ENCODE measurements at regions not wholly inside any gene's neighbourhood (a gene's known extent, or its start where the extent isn't known, plus 50 kb on each side); places are given as distances from the start of the nearest gene placed in this dataset.

DNA sequence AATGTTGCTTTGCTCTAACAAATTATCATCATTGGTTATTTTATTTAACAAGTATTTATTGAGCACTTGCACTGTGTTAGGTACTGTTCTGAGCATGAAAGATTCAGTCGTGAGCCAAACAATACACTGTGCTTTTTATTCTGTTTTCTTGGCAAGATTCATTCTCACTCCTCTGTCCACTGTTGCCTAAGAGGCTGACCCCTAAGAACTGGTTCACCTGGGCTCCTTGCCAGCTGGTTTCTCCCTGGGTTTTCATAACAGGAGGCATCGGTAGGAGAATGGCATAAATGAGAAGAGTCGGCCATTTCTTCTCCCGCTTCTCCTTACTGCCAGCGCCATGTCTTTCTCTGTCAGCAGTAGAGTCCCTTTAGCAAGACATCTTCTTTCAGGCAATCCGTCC, 243.7 kb upstream of the DIAPH2 start:
- TF ChIP-seq, protein P1, sequence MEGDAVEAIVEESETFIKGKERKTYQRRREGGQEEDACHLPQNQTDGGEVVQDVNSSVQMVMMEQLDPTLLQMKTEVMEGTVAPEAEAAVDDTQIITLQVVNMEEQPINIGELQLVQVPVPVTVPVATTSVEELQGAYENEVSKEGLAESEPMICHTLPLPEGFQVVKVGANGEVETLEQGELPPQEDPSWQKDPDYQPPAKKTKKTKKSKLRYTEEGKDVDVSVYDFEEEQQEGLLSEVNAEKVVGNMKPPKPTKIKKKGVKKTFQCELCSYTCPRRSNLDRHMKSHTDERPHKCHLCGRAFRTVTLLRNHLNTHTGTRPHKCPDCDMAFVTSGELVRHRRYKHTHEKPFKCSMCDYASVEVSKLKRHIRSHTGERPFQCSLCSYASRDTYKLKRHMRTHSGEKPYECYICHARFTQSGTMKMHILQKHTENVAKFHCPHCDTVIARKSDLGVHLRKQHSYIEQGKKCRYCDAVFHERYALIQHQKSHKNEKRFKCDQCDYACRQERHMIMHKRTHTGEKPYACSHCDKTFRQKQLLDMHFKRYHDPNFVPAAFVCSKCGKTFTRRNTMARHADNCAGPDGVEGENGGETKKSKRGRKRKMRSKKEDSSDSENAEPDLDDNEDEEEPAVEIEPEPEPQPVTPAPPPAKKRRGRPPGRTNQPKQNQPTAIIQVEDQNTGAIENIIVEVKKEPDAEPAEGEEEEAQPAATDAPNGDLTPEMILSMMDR (conservative IDR thresholded peaks at IDR 0.05), result no peak
- no peak overlapping the region for H3K27ac ChIP-seq

DNA sequence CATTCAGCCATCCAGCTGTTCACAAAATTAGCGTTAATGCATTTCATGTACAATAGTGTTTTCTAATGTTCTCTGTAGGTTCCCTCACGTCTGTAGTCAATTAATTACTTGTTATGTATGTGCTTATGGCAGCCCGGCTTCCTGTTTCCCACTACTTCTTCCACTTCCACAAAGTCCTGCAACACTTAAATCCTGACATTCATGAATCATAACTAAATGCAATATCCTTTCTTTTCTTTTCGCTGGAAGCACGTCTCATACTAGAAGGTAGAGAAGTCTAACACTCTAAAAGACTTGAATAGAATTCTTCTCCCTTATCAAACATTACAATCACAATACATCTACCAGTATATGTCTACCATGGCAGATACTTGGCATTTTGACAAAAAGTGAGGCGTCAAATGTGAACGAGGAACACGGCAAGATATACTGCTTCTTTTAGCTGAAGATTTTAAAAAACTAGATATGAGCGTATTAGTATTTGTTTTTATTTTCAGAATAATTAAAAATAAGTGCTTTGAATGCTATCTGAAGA, 239.0 kb upstream of the DIAPH2 start:
- H3K27ac ChIP-seq, result no peak overlapping the region
- TF ChIP-seq, protein P1 (conservative IDR thresholded peaks at IDR 0.05), result no peak

DNA sequence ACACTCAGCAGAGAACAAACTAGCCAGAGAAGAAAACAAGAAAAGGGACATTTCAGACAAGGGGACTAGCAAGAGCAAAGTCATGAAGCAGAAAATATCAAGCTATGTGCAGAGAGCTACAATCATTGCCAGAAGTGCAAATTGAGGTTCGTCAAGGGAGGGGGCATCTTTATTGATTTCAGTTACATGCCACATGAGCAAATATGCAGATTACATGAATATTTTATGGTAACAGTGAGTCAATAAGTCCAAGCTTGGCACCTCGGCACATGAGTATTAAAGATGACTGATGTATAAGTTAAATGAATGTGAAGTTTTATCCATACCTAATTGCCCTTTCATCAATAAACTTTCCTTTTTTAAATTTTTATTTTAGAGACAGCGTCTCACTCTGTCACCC, 238.1 kb upstream of the DIAPH2 start:
- TF ChIP-seq, protein P1 (conservative IDR thresholded peaks at IDR 0.05), result no peak

DNA sequence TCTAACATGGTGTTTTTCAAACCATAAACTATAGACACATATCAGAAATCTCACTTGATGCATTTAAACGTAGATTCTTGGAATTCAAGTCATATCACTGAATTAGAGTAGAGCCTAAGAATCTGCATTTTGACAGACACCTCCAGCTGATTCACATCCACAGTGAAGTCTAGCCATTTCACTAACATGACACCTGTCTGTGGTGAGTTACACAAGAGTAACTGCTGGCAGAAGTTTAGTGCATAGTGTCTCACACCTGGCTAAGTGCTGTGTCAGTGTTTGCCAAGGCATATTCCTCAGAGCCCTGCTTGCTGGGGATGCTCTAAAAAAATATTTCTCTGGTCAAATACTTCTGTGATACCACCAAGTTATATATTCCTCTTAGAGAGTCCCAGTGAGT, 237.5 kb upstream of the DIAPH2 start:
- TF ChIP-seq, protein P1 (conservative IDR thresholded peaks at IDR 0.05), result no peak

More for the DNA sequence above, 238.1 kb upstream of the DIAPH2 start:
- H3K27ac ChIP-seq, result no peak overlapping the region

DNA sequence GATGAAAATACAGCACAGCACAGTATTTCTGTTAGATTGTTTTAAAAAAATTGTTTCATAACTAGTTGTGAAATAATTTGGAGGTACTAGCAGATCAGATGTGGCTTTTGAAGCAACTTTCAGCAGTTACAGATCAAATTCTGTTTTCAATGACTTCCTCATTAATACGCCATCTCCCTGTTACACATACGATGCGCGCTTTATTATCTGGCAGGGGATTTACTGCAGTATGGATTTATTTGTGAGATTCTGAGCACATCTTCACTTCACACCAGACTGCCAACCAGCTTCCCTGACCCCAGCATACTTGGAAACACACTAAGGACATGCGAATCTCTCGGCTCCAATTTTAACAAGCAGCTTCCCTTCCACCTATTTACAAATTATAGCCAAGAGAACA, 235.5 kb upstream of the DIAPH2 start:
- TF ChIP-seq, protein P1 (conservative IDR thresholded peaks at IDR 0.05), result no peak
- no peak overlapping the region for H3K27ac ChIP-seq

More for the DNA sequence above, 237.5 kb upstream of the DIAPH2 start:
- no peak overlapping the region for H3K27ac ChIP-seq

DNA sequence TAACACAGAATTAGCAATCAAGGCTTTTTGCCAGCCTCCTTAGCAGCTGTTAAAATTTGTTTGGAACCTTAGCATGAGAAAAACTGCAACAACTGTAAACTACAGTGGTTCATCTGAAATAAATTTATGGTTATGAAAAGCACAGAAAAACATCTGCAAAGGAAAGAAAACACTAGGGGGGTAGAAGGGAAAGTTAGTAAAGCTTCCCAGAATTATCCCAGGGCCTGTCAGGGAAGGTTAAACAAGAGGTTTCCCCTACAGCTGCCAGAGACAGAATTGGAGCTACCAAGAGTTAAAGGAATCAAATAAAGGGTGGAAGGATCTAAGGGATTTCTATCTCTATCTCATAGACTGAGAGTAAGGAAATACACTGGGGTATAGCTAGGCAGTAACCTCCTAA, 234.7 kb upstream of the DIAPH2 start:
- TF ChIP-seq, protein P1 (conservative IDR thresholded peaks at IDR 0.05), result no peak
- no peak overlapping the region for H3K27ac ChIP-seq

DNA sequence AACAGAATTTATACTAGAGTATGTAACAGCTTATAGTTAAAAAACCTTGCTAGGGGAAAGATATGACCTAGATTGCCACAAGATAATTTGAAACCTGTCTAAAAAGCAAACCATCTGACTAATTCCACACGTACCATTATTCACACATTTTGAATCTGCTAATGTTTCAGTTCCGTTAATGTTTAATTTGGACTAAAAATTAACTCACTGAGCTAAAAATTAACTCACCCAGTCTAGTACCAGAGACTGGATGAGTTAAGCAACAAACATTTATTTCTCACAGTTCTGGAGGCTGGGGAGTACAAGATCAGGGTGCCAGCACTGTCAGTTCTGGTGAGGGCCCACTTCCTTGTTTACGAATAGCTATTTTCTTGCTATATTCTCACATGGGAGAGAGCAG, 231.5 kb upstream of the DIAPH2 start:
- TF ChIP-seq, protein P1 (conservative IDR thresholded peaks at IDR 0.05), result no peak
- H3K27ac ChIP-seq, result no peak overlapping the region

All from VCaP (cell line).